Activated T-helper 17 cell treated with anti-CD3 and anti-CD28 coated beads, Interleukin-2, amount 50 U/mL, for 72 hours (primary cell): ENCODE measurements at regions not wholly inside any gene's neighbourhood (a gene's known extent, or its start where the extent isn't known, plus 50 kb on each side); places are given as distances from the start of the nearest gene placed in this dataset.

Source experiments
- ATAC-seq: fragments of 150-1000 bp; cut with Tn5 transposase; replicated peaks from 2 replicates; pipeline ENCODE4 v1.10.0; 2021; ENCODE audit warnings: mild to moderate bottlenecking, moderate library complexity
- H3K27ac Mint-ChIP-seq: one replicate; pipeline ENCODE4 v1.8.0; 2022; ENCODE audit warnings: mixed read lengths
- H3K27me3 Mint-ChIP-seq: one replicate; pipeline ENCODE4 v1.8.0; 2022; ENCODE audit warnings: mixed read lengths
- H3K36me3 Mint-ChIP-seq: one replicate; pipeline ENCODE4 v1.8.0; 2022; ENCODE audit warnings: low read depth, mild to moderate bottlenecking, mixed read lengths
- H3K4me1 Mint-ChIP-seq: one replicate; pipeline ENCODE4 v1.8.0; 2022; ENCODE audit warnings: mixed read lengths
- H3K4me3 Mint-ChIP-seq: one replicate; pipeline ENCODE4 v1.8.0; 2022; ENCODE audit warnings: mild to moderate bottlenecking, mixed read lengths
- H3K9me3 Mint-ChIP-seq: one replicate; pipeline ENCODE4 v1.8.0; 2022; ENCODE audit warnings: mixed read lengths

GRCh38 chr20:57928181-57928967, 218.6 kb upstream of the PMEPA1 start:
- Mint-ChIP-seq H3K27me3 (peaks cover 16% of the 10 kb centered on the region), H3K27ac (no peak overlapping the region), H3K9me3 (peaks cover 21% of the 10 kb centered on the region), H3K4me1 (no peaks in the 10 kb centered on the region), H3K36me3 (no peaks in the 10 kb centered on the region), H3K4me3 (no peak overlapping the region)
- ATAC-seq = no peak

GRCh38 chr20:57927376-57927775, 217.6 kb upstream of the PMEPA1 start:
- Mint-ChIP-seq H3K4me3 (no peak overlapping the region), H3K27ac (no peak overlapping the region), H3K9me3 (peaks cover 21% of the 10 kb centered on the region), H3K27me3 (peaks cover 16% of the 10 kb centered on the region), H3K36me3 (no peaks in the 10 kb centered on the region), H3K4me1 (no peaks in the 10 kb centered on the region)
- no peak for ATAC-seq

- Mint-ChIP-seq H3K27ac (no peak overlapping the region), H3K4me1 (no peaks in the 10 kb centered on the region), H3K36me3 (no peaks in the 10 kb centered on the region), H3K27me3 (peaks cover 4% of the 10 kb centered on the region), H3K4me3 (no peak overlapping the region), H3K9me3 (peaks cover 14% of the 10 kb centered on the region)
- ATAC-seq = no peak
These were observed 212.9 kb upstream of the PMEPA1 start for GRCh38 chr20:57922706-57923105.

- Mint-ChIP-seq H3K27me3 (peaks cover 4% of the 10 kb centered on the region), H3K9me3 (peaks cover 14% of the 10 kb centered on the region), H3K4me1 (no peaks in the 10 kb centered on the region), H3K4me3 (no peak overlapping the region), H3K27ac (no peak overlapping the region), H3K36me3 (no peaks in the 10 kb centered on the region)
- ATAC-seq = no peak
These were observed 212.3 kb upstream of the PMEPA1 start for GRCh38 chr20:57922083-57922482.

- no peak for ATAC-seq
- no peaks in the 10 kb centered on the region for H3K36me3 Mint-ChIP-seq
- peaks cover 4% of the 10 kb centered on the region for H3K27me3 Mint-ChIP-seq
These were observed 211.9 kb upstream of the PMEPA1 start for GRCh38 chr20:57921676-57922075.

GRCh38 chr20:57920971-57921370, 211.2 kb upstream of the PMEPA1 start:
- no peak for ATAC-seq
- Mint-ChIP-seq H3K27ac (no peak overlapping the region), H3K9me3 (peaks cover 9% of the 10 kb centered on the region), H3K4me3 (no peak overlapping the region), H3K27me3 (peaks cover 4% of the 10 kb centered on the region), H3K36me3 (no peaks in the 10 kb centered on the region), H3K4me1 (no peaks in the 10 kb centered on the region)

More at GRCh38 chr20:57921676-57922075, 211.9 kb upstream of the PMEPA1 start:
- no peak overlapping the region for H3K4me3 Mint-ChIP-seq
- no peaks in the 10 kb centered on the region for H3K4me1 Mint-ChIP-seq
- H3K27ac Mint-ChIP-seq = no peak overlapping the region
- H3K9me3 Mint-ChIP-seq = peaks cover 14% of the 10 kb centered on the region

- Mint-ChIP-seq H3K27me3 (no peaks in the 10 kb centered on the region), H3K36me3 (no peaks in the 10 kb centered on the region), H3K4me3 (no peak overlapping the region), H3K9me3 (no peaks in the 10 kb centered on the region), H3K4me1 (no peaks in the 10 kb centered on the region), H3K27ac (no peak overlapping the region)
- no peak for ATAC-seq
These were observed 209.2 kb upstream of the PMEPA1 start for GRCh38 chr20:57919049-57919448.

- no peaks in the 10 kb centered on the region for H3K9me3 Mint-ChIP-seq
- H3K27me3 Mint-ChIP-seq = no peaks in the 10 kb centered on the region
- ATAC-seq = no peak
- no peaks in the 10 kb centered on the region for H3K36me3 Mint-ChIP-seq
- H3K4me3 Mint-ChIP-seq = no peak overlapping the region
- H3K27ac Mint-ChIP-seq = no peak overlapping the region
- no peaks in the 10 kb centered on the region for H3K4me1 Mint-ChIP-seq
These were observed 208.7 kb upstream of the PMEPA1 start for GRCh38 chr20:57918551-57918950.

- no peak for ATAC-seq
- Mint-ChIP-seq H3K4me3 (no peak overlapping the region), H3K36me3 (no peaks in the 10 kb centered on the region), H3K9me3 (no peaks in the 10 kb centered on the region), H3K4me1 (no peaks in the 10 kb centered on the region), H3K27me3 (peaks cover 16% of the 10 kb centered on the region), H3K27ac (no peak overlapping the region)
These were observed 204.4 kb upstream of the PMEPA1 start for GRCh38 chr20:57914205-57914604.

GRCh38 chr20:57913156-57913930, 203.5 kb upstream of the PMEPA1 start:
- Mint-ChIP-seq H3K9me3 (no peaks in the 10 kb centered on the region), H3K27ac (no peak overlapping the region), H3K4me3 (no peak overlapping the region), H3K4me1 (no peaks in the 10 kb centered on the region), H3K27me3 (peaks cover 16% of the 10 kb centered on the region), H3K36me3 (no peaks in the 10 kb centered on the region)
- no peak for ATAC-seq

GRCh38 chr20:57912227-57912582, 202.4 kb upstream of the PMEPA1 start:
- Mint-ChIP-seq H3K27ac (no peak overlapping the region), H3K4me1 (no peaks in the 10 kb centered on the region), H3K36me3 (no peaks in the 10 kb centered on the region), H3K9me3 (no peaks in the 10 kb centered on the region), H3K27me3 (peaks cover 20% of the 10 kb centered on the region), H3K4me3 (no peak overlapping the region)
- no peak for ATAC-seq

GRCh38 chr20:57911512-57912226, 201.9 kb upstream of the PMEPA1 start:
- H3K4me3 Mint-ChIP-seq = no peak overlapping the region
- ATAC-seq = no peak
- H3K4me1 Mint-ChIP-seq = no peaks in the 10 kb centered on the region
- H3K27ac Mint-ChIP-seq = no peak overlapping the region
- H3K36me3 Mint-ChIP-seq = no peaks in the 10 kb centered on the region
- H3K9me3 Mint-ChIP-seq = no peaks in the 10 kb centered on the region
- peaks cover 20% of the 10 kb centered on the region for H3K27me3 Mint-ChIP-seq

GRCh38 chr20:57910716-57911115, 200.9 kb upstream of the PMEPA1 start:
- Mint-ChIP-seq H3K4me3 (no peak overlapping the region), H3K27ac (no peak overlapping the region), H3K27me3 (peaks cover 24% of the 10 kb centered on the region), H3K9me3 (no peaks in the 10 kb centered on the region), H3K4me1 (no peaks in the 10 kb centered on the region), H3K36me3 (no peaks in the 10 kb centered on the region)
- no peak for ATAC-seq

GRCh38 chr20:57909763-57910331, 200.0 kb upstream of the PMEPA1 start:
- no peak for ATAC-seq
- H3K27ac Mint-ChIP-seq = no peak overlapping the region
- peaks cover 28% of the 10 kb centered on the region for H3K27me3 Mint-ChIP-seq

More at GRCh38 chr20:57909763-57910331, 200.0 kb upstream of the PMEPA1 start:
- H3K4me1 Mint-ChIP-seq = no peaks in the 10 kb centered on the region
- H3K9me3 Mint-ChIP-seq = no peaks in the 10 kb centered on the region
- H3K36me3 Mint-ChIP-seq = no peaks in the 10 kb centered on the region
- H3K4me3 Mint-ChIP-seq = no peak overlapping the region
